Prostate gland (tissue), 1 donor: ENCODE measurements at regions not wholly inside any gene's neighbourhood (a gene's known extent, or its start where the extent isn't known, plus 50 kb on each side); places are given as distances from the start of the nearest gene placed in this dataset.

ENCODE experiments used
- POLR2A ChIP-seq: fragments of 450-650 bp; IDR thresholded peaks from one replicate; pipeline ENCODE4 v1.6.1; 2016; ENCODE audit warnings: antibody characterized with exemption, mild to moderate bottlenecking
- POLR2AphosphoS5 ChIP-seq: sonication (generic); formaldehyde crosslinking; IDR thresholded peaks from one replicate; pipeline ENCODE4 v1.6.1; 2017; ENCODE audit warnings: antibody characterized with exemption

GRCh38 chr1:233744779-233745513 is 131.0 kb downstream of the KCNK1 start:
- TF ChIP-seq POLR2AphosphoS5 (no peak), POLR2A (no peak)
